ENCODE measurements at regions not wholly inside any gene's neighbourhood (a gene's known extent, or its start where the extent isn't known, plus 50 kb on each side); places are given as distances from the start of the nearest gene placed in this dataset.

DNA sequence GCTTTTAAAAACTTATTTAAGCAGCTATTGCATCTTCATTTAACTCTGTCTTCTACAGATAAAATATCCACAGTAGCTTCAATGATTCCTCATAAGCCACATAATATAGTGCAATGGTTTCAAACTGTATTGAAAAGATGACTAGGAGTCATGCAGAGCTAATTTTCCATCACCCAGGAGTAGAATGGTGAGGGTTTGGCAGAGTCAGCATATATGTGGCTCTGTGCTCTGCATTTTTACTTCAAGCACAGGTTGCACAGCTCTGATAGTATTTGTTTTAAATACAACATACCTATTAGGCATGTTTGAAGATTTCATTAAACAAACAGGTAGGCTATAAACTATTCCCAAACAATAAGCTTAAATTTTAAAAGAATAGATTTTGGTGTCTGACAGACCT is 731.9 kb upstream of the VRK2 start:
- TF ChIP-seq, protein P1, sequence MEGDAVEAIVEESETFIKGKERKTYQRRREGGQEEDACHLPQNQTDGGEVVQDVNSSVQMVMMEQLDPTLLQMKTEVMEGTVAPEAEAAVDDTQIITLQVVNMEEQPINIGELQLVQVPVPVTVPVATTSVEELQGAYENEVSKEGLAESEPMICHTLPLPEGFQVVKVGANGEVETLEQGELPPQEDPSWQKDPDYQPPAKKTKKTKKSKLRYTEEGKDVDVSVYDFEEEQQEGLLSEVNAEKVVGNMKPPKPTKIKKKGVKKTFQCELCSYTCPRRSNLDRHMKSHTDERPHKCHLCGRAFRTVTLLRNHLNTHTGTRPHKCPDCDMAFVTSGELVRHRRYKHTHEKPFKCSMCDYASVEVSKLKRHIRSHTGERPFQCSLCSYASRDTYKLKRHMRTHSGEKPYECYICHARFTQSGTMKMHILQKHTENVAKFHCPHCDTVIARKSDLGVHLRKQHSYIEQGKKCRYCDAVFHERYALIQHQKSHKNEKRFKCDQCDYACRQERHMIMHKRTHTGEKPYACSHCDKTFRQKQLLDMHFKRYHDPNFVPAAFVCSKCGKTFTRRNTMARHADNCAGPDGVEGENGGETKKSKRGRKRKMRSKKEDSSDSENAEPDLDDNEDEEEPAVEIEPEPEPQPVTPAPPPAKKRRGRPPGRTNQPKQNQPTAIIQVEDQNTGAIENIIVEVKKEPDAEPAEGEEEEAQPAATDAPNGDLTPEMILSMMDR (IDR thresholded peaks at IDR 0.05), result no peak
- TF ChIP-seq EP300 (IDR thresholded peaks at IDR 0.05), result no peak

Measured in tibial nerve (tissue), 4 donors.